ENCODE measurements at regions not wholly inside any gene's neighbourhood (a gene's known extent, or its start where the extent isn't known, plus 50 kb on each side); places are given as distances from the start of the nearest gene placed in this dataset.

DNA sequence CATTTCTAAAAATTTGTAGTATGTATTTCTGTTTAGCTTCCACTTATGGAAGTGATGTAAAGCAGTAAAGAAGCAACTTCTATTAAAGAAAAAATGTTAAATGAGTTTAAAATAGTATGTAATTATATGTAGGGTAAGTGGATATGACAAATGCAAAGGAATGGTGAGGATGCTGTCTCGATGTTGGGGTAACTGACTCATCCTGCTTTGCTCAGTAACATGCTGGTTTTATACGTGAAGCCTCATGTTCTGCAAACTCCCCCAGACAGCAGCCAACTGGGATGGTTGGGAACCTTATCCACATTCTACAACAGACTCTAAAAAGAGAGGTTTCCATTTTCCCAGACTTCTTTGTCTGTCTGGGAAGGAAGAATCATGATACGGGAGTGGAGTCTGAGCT is 1006.4 kb upstream of the TMEM132C start:
- DNase-seq (ENCODE audit: low spot score) (no peak), ATAC-seq (no peak)
- Mint-ChIP-seq H3K4me3 (no peak overlapping the region), H3K4me1 (no peaks in the 10 kb centered on the region), H3K27me3 (ENCODE audit: low read depth) (peaks cover 5% of the 10 kb centered on the region), H3K36me3 (peaks cover 67% of the 10 kb centered on the region), H3K27ac (no peak overlapping the region), H3K9me3 (peaks cover 83% of the 10 kb centered on the region)
- ChIA-PET POLR2A (no interaction called here), CTCF (no interaction called here)
- TF ChIP-seq JAZF1 (CRISPR knock-in tag; IDR thresholded peaks at IDR 0.05) (no peak), NR2C2 (CRISPR knock-in tag; IDR thresholded peaks at IDR 0.05) (no peak), GABPB1 (CRISPR knock-in tag; IDR thresholded peaks at IDR 0.05) (no peak), MXD4 (CRISPR knock-in tag; IDR thresholded peaks at IDR 0.05; ENCODE audit: borderline replicate concordance) (no peak), TEAD1 (CRISPR knock-in tag; IDR thresholded peaks at IDR 0.05) (no peak), IRF1 (CRISPR knock-in tag; IDR thresholded peaks at IDR 0.05) (no peak), ZSCAN18 (CRISPR knock-in tag; IDR thresholded peaks at IDR 0.05) (no peak), ETV6 (CRISPR knock-in tag; IDR thresholded peaks at IDR 0.05) (no peak)
- TF ChIP-seq, protein P1, sequence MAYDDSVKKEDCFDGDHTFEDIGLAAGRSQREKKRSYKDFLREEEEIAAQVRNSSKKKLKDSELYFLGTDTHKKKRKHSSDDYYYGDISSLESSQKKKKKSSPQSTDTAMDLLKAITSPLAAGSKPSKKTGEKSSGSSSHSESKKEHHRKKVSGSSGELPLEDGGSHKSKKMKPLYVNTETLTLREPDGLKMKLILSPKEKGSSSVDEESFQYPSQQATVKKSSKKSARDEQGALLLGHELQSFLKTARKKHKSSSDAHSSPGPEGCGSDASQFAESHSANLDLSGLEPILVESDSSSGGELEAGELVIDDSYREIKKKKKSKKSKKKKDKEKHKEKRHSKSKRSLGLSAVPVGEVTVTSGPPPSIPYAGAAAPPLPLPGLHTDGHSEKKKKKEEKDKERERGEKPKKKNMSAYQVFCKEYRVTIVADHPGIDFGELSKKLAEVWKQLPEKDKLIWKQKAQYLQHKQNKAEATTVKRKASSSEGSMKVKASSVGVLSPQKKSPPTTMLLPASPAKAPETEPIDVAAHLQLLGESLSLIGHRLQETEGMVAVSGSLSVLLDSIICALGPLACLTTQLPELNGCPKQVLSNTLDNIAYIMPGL (CRISPR knock-in tag; IDR thresholded peaks at IDR 0.05): no peak
- TF ChIP-seq, protein P2, sequence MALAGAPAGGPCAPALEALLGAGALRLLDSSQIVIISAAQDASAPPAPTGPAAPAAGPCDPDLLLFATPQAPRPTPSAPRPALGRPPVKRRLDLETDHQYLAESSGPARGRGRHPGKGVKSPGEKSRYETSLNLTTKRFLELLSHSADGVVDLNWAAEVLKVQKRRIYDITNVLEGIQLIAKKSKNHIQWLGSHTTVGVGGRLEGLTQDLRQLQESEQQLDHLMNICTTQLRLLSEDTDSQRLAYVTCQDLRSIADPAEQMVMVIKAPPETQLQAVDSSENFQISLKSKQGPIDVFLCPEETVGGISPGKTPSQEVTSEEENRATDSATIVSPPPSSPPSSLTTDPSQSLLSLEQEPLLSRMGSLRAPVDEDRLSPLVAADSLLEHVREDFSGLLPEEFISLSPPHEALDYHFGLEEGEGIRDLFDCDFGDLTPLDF (CRISPR knock-in tag; IDR thresholded peaks at IDR 0.05): no peak

DNA sequence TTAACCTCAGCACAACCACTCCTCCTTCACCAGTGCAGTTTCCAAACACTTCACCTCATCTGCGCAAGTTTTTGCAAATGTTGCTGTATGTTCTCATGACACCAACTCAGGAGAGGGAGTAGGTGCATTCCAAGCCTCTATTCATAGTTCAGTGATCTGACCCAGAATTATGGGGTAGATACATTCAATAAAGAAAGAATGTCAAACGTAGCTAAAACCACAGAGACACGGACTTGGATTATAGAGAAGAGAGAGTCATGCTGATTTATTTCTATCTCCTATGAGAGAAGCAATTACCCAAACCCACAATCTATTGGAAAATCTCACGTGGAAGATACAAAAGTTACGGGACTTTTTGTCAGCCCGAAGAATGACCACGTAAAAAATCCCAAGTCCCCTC is 1006.0 kb upstream of the TMEM132C start:
- DNase-seq (ENCODE audit: low spot score) (no peak), ATAC-seq (no peak)
- ChIA-PET CTCF (no interaction called here), POLR2A (no interaction called here)
- Mint-ChIP-seq H3K36me3 (peaks cover 65% of the 10 kb centered on the region), H3K27ac (no peak overlapping the region), H3K9me3 (peaks cover 79% of the 10 kb centered on the region), H3K27me3 (ENCODE audit: low read depth) (peaks cover 5% of the 10 kb centered on the region), H3K4me3 (no peak overlapping the region), H3K4me1 (no peaks in the 10 kb centered on the region)
- no peak for TF ChIP-seq GABPB1 (CRISPR knock-in tag; IDR thresholded peaks at IDR 0.05)
- no peak for TF ChIP-seq GRHL2 (CRISPR knock-in tag; IDR thresholded peaks at IDR 0.05; ENCODE audit: insufficient replicate concordance, severe bottlenecking)
- TF ChIP-seq ZNF423 (CRISPR knock-in tag; IDR thresholded peaks at IDR 0.05): no peak
- no peak for TF ChIP-seq EMX1 (CRISPR knock-in tag; IDR thresholded peaks at IDR 0.05)
- TF ChIP-seq NFATC4 (CRISPR knock-in tag; IDR thresholded peaks at IDR 0.05): no peak
- TF ChIP-seq ZMAT4 (CRISPR knock-in tag; IDR thresholded peaks at IDR 0.05): no peak
- TF ChIP-seq, protein P3, sequence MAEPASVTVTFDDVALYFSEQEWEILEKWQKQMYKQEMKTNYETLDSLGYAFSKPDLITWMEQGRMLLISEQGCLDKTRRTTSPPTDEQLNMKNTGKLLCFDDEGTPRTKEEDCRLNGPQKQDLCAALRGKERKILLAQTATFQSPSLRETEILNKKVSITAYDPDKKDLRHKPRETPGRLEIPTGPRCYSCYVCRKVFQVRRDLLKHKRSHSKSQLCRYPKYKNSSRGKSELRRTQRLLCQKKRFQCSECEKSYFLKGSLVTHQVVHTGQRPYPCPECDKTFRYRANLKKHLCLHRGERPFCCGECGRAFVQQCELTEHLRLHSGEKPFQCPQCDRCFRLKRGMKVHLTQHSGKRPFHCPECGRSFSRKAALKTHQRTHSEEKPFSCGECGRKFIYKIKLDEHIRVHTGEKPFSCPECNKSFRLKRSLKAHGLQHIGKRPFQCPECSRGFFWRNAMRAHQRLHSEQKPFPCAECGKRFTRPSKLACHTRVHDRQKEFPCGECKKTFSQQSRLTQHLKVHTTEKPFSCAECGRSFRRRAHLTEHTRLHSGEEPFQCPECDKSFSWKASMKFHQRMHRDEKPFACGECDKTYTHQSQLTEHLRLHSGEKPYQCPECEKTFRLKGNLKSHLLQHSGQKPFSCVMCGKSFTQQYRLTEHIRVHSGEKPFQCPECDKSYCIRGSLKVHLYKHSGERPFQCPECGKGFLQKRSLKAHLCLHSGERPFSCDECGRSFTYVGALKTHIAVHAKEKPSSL (CRISPR knock-in tag; conservative IDR thresholded peaks at IDR 0.05): no peak
- no peak for TF ChIP-seq USF2 (CRISPR knock-in tag; IDR thresholded peaks at IDR 0.05)
- TF ChIP-seq, protein P4, sequence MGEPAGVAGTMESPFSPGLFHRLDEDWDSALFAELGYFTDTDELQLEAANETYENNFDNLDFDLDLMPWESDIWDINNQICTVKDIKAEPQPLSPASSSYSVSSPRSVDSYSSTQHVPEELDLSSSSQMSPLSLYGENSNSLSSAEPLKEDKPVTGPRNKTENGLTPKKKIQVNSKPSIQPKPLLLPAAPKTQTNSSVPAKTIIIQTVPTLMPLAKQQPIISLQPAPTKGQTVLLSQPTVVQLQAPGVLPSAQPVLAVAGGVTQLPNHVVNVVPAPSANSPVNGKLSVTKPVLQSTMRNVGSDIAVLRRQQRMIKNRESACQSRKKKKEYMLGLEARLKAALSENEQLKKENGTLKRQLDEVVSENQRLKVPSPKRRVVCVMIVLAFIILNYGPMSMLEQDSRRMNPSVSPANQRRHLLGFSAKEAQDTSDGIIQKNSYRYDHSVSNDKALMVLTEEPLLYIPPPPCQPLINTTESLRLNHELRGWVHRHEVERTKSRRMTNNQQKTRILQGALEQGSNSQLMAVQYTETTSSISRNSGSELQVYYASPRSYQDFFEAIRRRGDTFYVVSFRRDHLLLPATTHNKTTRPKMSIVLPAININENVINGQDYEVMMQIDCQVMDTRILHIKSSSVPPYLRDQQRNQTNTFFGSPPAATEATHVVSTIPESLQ (CRISPR knock-in tag; IDR thresholded peaks at IDR 0.05): no peak
- TF ChIP-seq E2F5 (CRISPR knock-in tag; IDR thresholded peaks at IDR 0.05): no peak
- TF ChIP-seq SMAD3 (CRISPR knock-in tag; IDR thresholded peaks at IDR 0.05; ENCODE audit: borderline replicate concordance): no peak
- no peak for TF ChIP-seq MYBL2 (CRISPR knock-in tag; IDR thresholded peaks at IDR 0.05)
